Neural cell (in vitro differentiated cells): ENCODE measurements at regions not wholly inside any gene's neighbourhood (a gene's known extent, or its start where the extent isn't known, plus 50 kb on each side); places are given as distances from the start of the nearest gene placed in this dataset.

Experiments used
- H2AFZ ChIP-seq: fragments of 200-600, 300-800 bp; sonication (generic), shearing (Covaris generic); 2 replicates; pipeline ENCODE4 v1.6.0; 2014; ENCODE audit warnings: low read depth, mild to moderate bottlenecking, antibody characterized with exemption, low read length, moderate library complexity
- H3F3A ChIP-seq: fragments of 200-600 bp; shearing (Covaris generic); 2 replicates; pipeline ENCODE4 v1.6.1; 2016; ENCODE audit warnings: mild to moderate bottlenecking, moderate library complexity, mixed read lengths, antibody characterized with exemption, low read length; ENCODE audit not compliant: insufficient read depth, poor library complexity, severe bottlenecking
- H3K27ac ChIP-seq: fragments of 200-600, 300-800 bp; sonication (generic), shearing (Covaris generic); 2 replicates; pipeline ENCODE4 v1.5.1; 2014; ENCODE audit warnings: mild to moderate bottlenecking, low read length, moderate library complexity
- H3K27me3 ChIP-seq: fragments of 300-800, 200-600 bp; sonication (generic), shearing (Covaris generic); 2 replicates; pipeline ENCODE4 v1.6.0; 2014; ENCODE audit warnings: mild to moderate bottlenecking, low read depth, low read length, moderate library complexity; ENCODE audit not compliant: insufficient read depth
- H3K36me3 ChIP-seq: fragments of 300-800, 200-600 bp; sonication (generic), shearing (Covaris generic); 2 replicates; pipeline ENCODE4 v1.5.1; 2014; ENCODE audit warnings: mild to moderate bottlenecking, antibody characterized with exemption, low read length, moderate library complexity; ENCODE audit not compliant: insufficient read depth
- H3K4me2 ChIP-seq: fragments of 300-800, 200-600 bp; sonication (generic), shearing (Covaris generic); 2 replicates; pipeline ENCODE4 v1.6.0; 2014; ENCODE audit warnings: mild to moderate bottlenecking, low read length
- H3K4me3 ChIP-seq: fragments of 300-800, 200-600 bp; sonication (generic), shearing (Covaris generic); 2 replicates; pipeline ENCODE4 v1.5.1; 2014; ENCODE audit warnings: mild to moderate bottlenecking, low read length, moderate library complexity
- H3K79me2 ChIP-seq: fragments of 200-600 bp; shearing (Covaris generic); replicated peaks from 2 replicates; pipeline ENCODE4 v1.6.0; 2014; ENCODE audit warnings: mild to moderate bottlenecking, low read length, moderate library complexity; ENCODE audit not compliant: insufficient read depth
- H3K9ac ChIP-seq: fragments of 300-800, 200-600 bp; sonication (generic), shearing (Covaris generic); 2 replicates; pipeline ENCODE4 v1.6.1; 2016; ENCODE audit warnings: mild to moderate bottlenecking, low read length, mixed read lengths
- H3K9me2 ChIP-seq: fragments of 200-600 bp; shearing (Covaris generic); 2 replicates; pipeline ENCODE4 v1.6.1; 2016; ENCODE audit warnings: mild to moderate bottlenecking, low read length, mixed read lengths; ENCODE audit not compliant: insufficient read depth
- H3K9me3 ChIP-seq: fragments of 200-600, 300-800 bp; sonication (generic), shearing (Covaris generic); 2 replicates; pipeline ENCODE4 v1.6.1; 2016; ENCODE audit warnings: mild to moderate bottlenecking, mixed run types, low read length, moderate library complexity, mixed read lengths
- H4K20me1 ChIP-seq: fragments of 200-600 bp; shearing (Covaris generic); 2 replicates; pipeline ENCODE4 v1.6.1; 2016; ENCODE audit warnings: mild to moderate bottlenecking, mixed run types; ENCODE audit not compliant: insufficient read depth
- CTCF ChIP-seq: fragments of 450-650 bp; IDR thresholded peaks from 2 replicates; pipeline ENCODE4 v1.5.1; 2014; ENCODE audit warnings: antibody characterized with exemption, mild to moderate bottlenecking, moderate library complexity; ENCODE audit not compliant: poor library complexity, severe bottlenecking
- EP300 ChIP-seq: fragments of 450-650 bp; conservative IDR thresholded peaks from 2 replicates; pipeline ENCODE4 v1.6.1; 2014; ENCODE audit warnings: antibody characterized with exemption, mild to moderate bottlenecking, moderate library complexity; ENCODE audit not compliant: poor library complexity, severe bottlenecking
- EZH2 ChIP-seq: fragments of 200-600, 300-800 bp; shearing (Covaris generic), sonication (generic); IDR thresholded peaks from 2 replicates; pipeline ENCODE4 v1.6.1; 2014; ENCODE audit warnings: antibody characterized with exemption, low read length, borderline replicate concordance, mild to moderate bottlenecking; ENCODE audit not compliant: insufficient read depth, poor library complexity, severe bottlenecking
- MXI1 ChIP-seq: fragments of 450-650 bp; conservative IDR thresholded peaks from 2 replicates; pipeline ENCODE4 v1.6.1; 2014; ENCODE audit warnings: antibody characterized with exemption, mild to moderate bottlenecking; ENCODE audit not compliant: poor library complexity, severe bottlenecking
- POLR2AphosphoS5 ChIP-seq: IDR thresholded peaks from 2 replicates; pipeline ENCODE4 v1.6.1; 2012
- RAD21 ChIP-seq: fragments of 450-650 bp; conservative IDR thresholded peaks from 2 replicates; pipeline ENCODE4 v1.6.1; 2014; ENCODE audit warnings: antibody characterized with exemption, mild to moderate bottlenecking, moderate library complexity
- REST ChIP-seq: IDR thresholded peaks from 2 replicates; pipeline ENCODE4 v1.6.1; 2012; ENCODE audit warnings: borderline replicate concordance
- SMC3 ChIP-seq: fragments of 450-650 bp; conservative IDR thresholded peaks from 2 replicates; pipeline ENCODE4 v1.6.1; 2014; ENCODE audit warnings: antibody characterized with exemption, mild to moderate bottlenecking, moderate library complexity; ENCODE audit not compliant: poor library complexity
- TAF1 ChIP-seq: IDR thresholded peaks from 2 replicates; pipeline ENCODE4 v1.6.1; 2012; ENCODE audit warnings: low read depth

- Histone ChIP-seq H3K4me2 (no peak overlapping the region), H4K20me1 (no peaks in the 10 kb centered on the region), H3K4me3 (no peak overlapping the region), H3K27ac (no peak overlapping the region), H2AFZ (no peak overlapping the region), H3K27me3 (no peaks in the 10 kb centered on the region), H3F3A (no peaks in the 10 kb centered on the region), H3K79me2 (no peaks in the 10 kb centered on the region), H3K36me3 (no peaks in the 10 kb centered on the region), H3K9ac (no peak overlapping the region), H3K9me3 (no peaks in the 10 kb centered on the region), H3K9me2 (no peaks in the 10 kb centered on the region)
- TF ChIP-seq SMC3 (no peak), EZH2 (no peak), EP300 (no peak)
These were observed 1474.6 kb upstream of the TENM3 start for GRCh38 chr4:180768610-180769009.

GRCh38 chr4:180769791-180770190 lies 1473.4 kb upstream of the TENM3 start:
- no peaks in the 10 kb centered on the region for H3K36me3 ChIP-seq
- H3K27ac ChIP-seq = no peak overlapping the region
- no peak overlapping the region for H3K4me2 ChIP-seq
- no peak overlapping the region for H3K4me3 ChIP-seq
- H4K20me1 ChIP-seq = no peaks in the 10 kb centered on the region
- H3F3A ChIP-seq = no peaks in the 10 kb centered on the region
- H3K9me3 ChIP-seq = no peaks in the 10 kb centered on the region
- no peaks in the 10 kb centered on the region for H3K9me2 ChIP-seq
- no peaks in the 10 kb centered on the region for H3K27me3 ChIP-seq
- no peak for TF ChIP-seq SMC3
- TF ChIP-seq TAF1 = no peak
- no peak for TF ChIP-seq EP300
- no peak for TF ChIP-seq RAD21
- no peak for TF ChIP-seq MXI1
- no peak for TF ChIP-seq REST
- TF ChIP-seq CTCF = no peak
- no peak for TF ChIP-seq POLR2AphosphoS5
- TF ChIP-seq EZH2 = no peak
- no peaks in the 10 kb centered on the region for H3K79me2 ChIP-seq
- H2AFZ ChIP-seq = no peak overlapping the region
- no peak overlapping the region for H3K9ac ChIP-seq

GRCh38 chr4:180770265-180770664 lies 1472.9 kb upstream of the TENM3 start:
- no peak overlapping the region for H3K27ac ChIP-seq
- H3K36me3 ChIP-seq = no peaks in the 10 kb centered on the region
- H3K27me3 ChIP-seq = no peaks in the 10 kb centered on the region
- H3K9me3 ChIP-seq = no peaks in the 10 kb centered on the region
- no peaks in the 10 kb centered on the region for H4K20me1 ChIP-seq
- H3F3A ChIP-seq = no peaks in the 10 kb centered on the region
- no peak for TF ChIP-seq POLR2AphosphoS5
- no peak for TF ChIP-seq CTCF
- no peak for TF ChIP-seq REST
- TF ChIP-seq EZH2 = no peak
- TF ChIP-seq RAD21 = no peak
- TF ChIP-seq EP300 = no peak
- TF ChIP-seq TAF1 = no peak
- TF ChIP-seq SMC3 = no peak
- no peak for TF ChIP-seq MXI1
- H2AFZ ChIP-seq = no peak overlapping the region
- H3K9ac ChIP-seq = no peak overlapping the region
- no peak overlapping the region for H3K4me2 ChIP-seq
- H3K9me2 ChIP-seq = no peaks in the 10 kb centered on the region
- no peaks in the 10 kb centered on the region for H3K79me2 ChIP-seq
- no peak overlapping the region for H3K4me3 ChIP-seq
